ENCODE measurements at regions not wholly inside any gene's neighbourhood (a gene's known extent, or its start where the extent isn't known, plus 50 kb on each side); places are given as distances from the start of the nearest gene placed in this dataset.

DNA sequence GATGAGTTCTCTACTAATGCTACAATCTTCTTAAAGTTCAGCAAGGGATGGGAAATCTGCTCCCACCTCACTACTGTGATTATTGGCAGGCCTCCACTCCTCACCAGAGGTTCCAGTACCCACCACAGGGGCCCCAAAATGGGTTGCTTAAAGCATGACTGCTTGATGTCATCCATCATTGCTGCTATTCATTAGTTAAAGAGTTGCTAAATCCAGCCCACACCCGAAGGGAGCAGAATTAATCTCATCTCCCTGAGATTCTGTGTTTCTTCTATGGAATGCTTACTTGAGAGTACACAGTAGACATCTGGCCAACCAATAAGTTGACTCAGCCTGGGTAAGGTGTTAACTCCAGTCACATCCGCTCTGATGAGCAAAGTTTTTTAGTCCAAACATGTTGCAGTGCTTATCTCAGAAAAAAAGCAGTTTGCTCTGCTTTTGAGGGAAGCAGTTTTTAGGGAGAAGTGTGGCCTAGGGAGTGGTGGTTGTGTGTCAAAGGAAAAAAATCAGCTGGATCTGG lies 690.2 kb upstream of the POU3F3 start:
- TF ChIP-seq POU5F1 (IDR thresholded peaks at IDR 0.05; ENCODE audit: low read depth, low read length) (no peak), POLR2A (IDR thresholded peaks at IDR 0.05; ENCODE audit: control extremely low read depth in 1 of 2, low read depth in 2 of 2, low read length in 2 of 2) (no peak), CTCF (IDR thresholded peaks at IDR 0.05; ENCODE audit: control extremely low read depth in 1 of 3, insufficient read depth in 1 of 3, low read depth in 1 of 3, low read length in 3 of 3) (no peak), POLR2AphosphoS5 (IDR thresholded peaks at IDR 0.05; ENCODE audit: low read depth, low read length) (no peak), TBP (IDR thresholded peaks at IDR 0.05; ENCODE audit: low read depth, low read length) (no peak), GABPA (IDR thresholded peaks at IDR 0.05; ENCODE audit: borderline replicate concordance, insufficient read depth, low read length) (no peak), NRF1 (IDR thresholded peaks at IDR 0.05; ENCODE audit: low read depth, low read length) (no peak), EP300 (IDR thresholded peaks at IDR 0.05; ENCODE audit: borderline replicate concordance in 1 of 2, low read depth in 2 of 2, low read length in 2 of 2) (no peak)
- TF ChIP-seq, protein P1, sequence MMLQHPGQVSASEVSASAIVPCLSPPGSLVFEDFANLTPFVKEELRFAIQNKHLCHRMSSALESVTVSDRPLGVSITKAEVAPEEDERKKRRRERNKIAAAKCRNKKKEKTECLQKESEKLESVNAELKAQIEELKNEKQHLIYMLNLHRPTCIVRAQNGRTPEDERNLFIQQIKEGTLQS (IDR thresholded peaks at IDR 0.05; ENCODE audit: insufficient read depth, low read depth, low read length) = no peak

Data from H1 (cell line).